ENCODE measurements at regions not wholly inside any gene's neighbourhood (a gene's known extent, or its start where the extent isn't known, plus 50 kb on each side); places are given as distances from the start of the nearest gene placed in this dataset.

- TF ChIP-seq EP300 (IDR thresholded peaks at IDR 0.05; ENCODE audit: borderline replicate concordance) = no peak
- TF ChIP-seq ZBTB7A (IDR thresholded peaks at IDR 0.05; ENCODE audit: low read depth) = no peak
- TF ChIP-seq MAX (IDR thresholded peaks at IDR 0.05) = no peak
Observed at GRCh38 chr16:72298961-72299360, 127.0 kb upstream of the PMFBP1 start.
